MM.1S (cell line): ENCODE measurements at regions not wholly inside any gene's neighbourhood (a gene's known extent, or its start where the extent isn't known, plus 50 kb on each side); places are given as distances from the start of the nearest gene placed in this dataset.

ENCODE experiments used
- DNase-seq: peaks from one replicate; pipeline ENCODE4 v3.0.0-alpha.2; 2015
- H2AFZ ChIP-seq: fragments of 300-600 bp; sonication (generic); 2 replicates; pipeline ENCODE4 v1.6.0; 2016; ENCODE audit warnings: antibody characterized with exemption, low read length
- H3F3A ChIP-seq: fragments of 300-600 bp; sonication (generic); 2 replicates; pipeline ENCODE4 v1.6.1; 2016; ENCODE audit warnings: mild to moderate bottlenecking, antibody characterized with exemption, low read length, moderate library complexity, mixed read lengths; ENCODE audit not compliant: insufficient read depth
- H3K27ac ChIP-seq: fragments of 300-600 bp; sonication (generic); 2 replicates; pipeline ENCODE4 v1.5.1; 2016; ENCODE audit warnings: mild to moderate bottlenecking, low read length
- H3K27me3 ChIP-seq: fragments of 300-600 bp; sonication (generic); replicated peaks from 2 replicates; pipeline ENCODE4 v1.6.0; 2016; ENCODE audit warnings: low read length; ENCODE audit not compliant: insufficient read depth
- H3K36me3 ChIP-seq: fragments of 300-600 bp; sonication (generic); replicated peaks from 2 replicates; pipeline ENCODE4 v1.6.1; 2016; ENCODE audit warnings: mild to moderate bottlenecking, low read length, mixed read lengths; ENCODE audit not compliant: insufficient read depth
- H3K4me1 ChIP-seq: fragments of 300-600 bp; sonication (generic); 2 replicates; pipeline ENCODE4 v1.6.1; 2016; ENCODE audit warnings: low read length, mixed read lengths
- H3K4me2 ChIP-seq: fragments of 300-600 bp; sonication (generic); 2 replicates; pipeline ENCODE4 v1.6.0; 2016; ENCODE audit warnings: low read depth, low read length
- H3K4me3 ChIP-seq: fragments of 300-600 bp; sonication (generic); 2 replicates; pipeline ENCODE4 v1.5.1; 2016; ENCODE audit warnings: low read length, mixed read lengths
- H3K79me2 ChIP-seq: fragments of 300-600 bp; sonication (generic); 2 replicates; pipeline ENCODE4 v1.6.1; 2016; ENCODE audit warnings: mixed run types, low read length, mixed read lengths
- H3K9ac ChIP-seq: fragments of 300-600 bp; sonication (generic); 2 replicates; pipeline ENCODE4 v1.6.1; 2016; ENCODE audit warnings: low read length, mixed read lengths
- H3K9me2 ChIP-seq: fragments of 300-600 bp; sonication (generic); replicated peaks from 2 replicates; pipeline ENCODE4 v1.6.1; 2016; ENCODE audit warnings: mild to moderate bottlenecking, low read length, mixed read lengths; ENCODE audit not compliant: insufficient read depth
- H3K9me3 ChIP-seq: fragments of 300-600 bp; sonication (generic); replicated peaks from 2 replicates; pipeline ENCODE4 v1.6.1; 2016; ENCODE audit warnings: mild to moderate bottlenecking, low read length, mixed read lengths; ENCODE audit not compliant: insufficient read depth
- H4K20me1 ChIP-seq: fragments of 300-600 bp; sonication (generic); 2 replicates; pipeline ENCODE4 v1.6.1; 2016; ENCODE audit warnings: mild to moderate bottlenecking, low read length, moderate library complexity, mixed read lengths; ENCODE audit not compliant: insufficient read depth
- EZH2 ChIP-seq: fragments of 300-600 bp; sonication (generic); optimal IDR thresholded peaks from 2 replicates; pipeline ENCODE3; 2017; ENCODE audit warnings: low read depth, mild to moderate bottlenecking, antibody characterized with exemption, low read length, mixed read lengths
- EZH2phosphoT487 ChIP-seq: fragments of 300-600 bp; sonication (generic); IDR thresholded peaks from 2 replicates; pipeline ENCODE4 v1.6.1; 2018; ENCODE audit warnings: antibody characterized with exemption, low read length
- TF ChIP-seq, protein P1 (sequence below): fragments of 300-600 bp; sonication (generic); IDR thresholded peaks from 2 replicates; pipeline ENCODE4 v1.5.1; 2016; ENCODE audit warnings: antibody characterized with exemption, low read length, mixed read lengths

- H3K4me1 ChIP-seq, result peaks cover 11% of the 10 kb centered on the region; the same call in 1 of the 2 replicates
- H3K4me3 ChIP-seq, result no peak overlapping the region
- H3K9me3 ChIP-seq, result no peaks in the 10 kb centered on the region
- no peaks in the 10 kb centered on the region for H3K27me3 ChIP-seq
- peak overlapping the region; percentile 7; the same call in 1 of the 2 replicates for H3K4me2 ChIP-seq
- H2AFZ ChIP-seq, result no peak overlapping the region
- no peaks in the 10 kb centered on the region for H3K79me2 ChIP-seq
- H3K36me3 ChIP-seq, result no peaks in the 10 kb centered on the region
- H4K20me1 ChIP-seq, result no peaks in the 10 kb centered on the region
- H3K9ac ChIP-seq, result no peak overlapping the region
- no peaks in the 10 kb centered on the region for H3K9me2 ChIP-seq
- no peak for DNase-seq
- TF ChIP-seq EZH2 (no peak), EZH2phosphoT487 (no peak)
- TF ChIP-seq, protein P1, sequence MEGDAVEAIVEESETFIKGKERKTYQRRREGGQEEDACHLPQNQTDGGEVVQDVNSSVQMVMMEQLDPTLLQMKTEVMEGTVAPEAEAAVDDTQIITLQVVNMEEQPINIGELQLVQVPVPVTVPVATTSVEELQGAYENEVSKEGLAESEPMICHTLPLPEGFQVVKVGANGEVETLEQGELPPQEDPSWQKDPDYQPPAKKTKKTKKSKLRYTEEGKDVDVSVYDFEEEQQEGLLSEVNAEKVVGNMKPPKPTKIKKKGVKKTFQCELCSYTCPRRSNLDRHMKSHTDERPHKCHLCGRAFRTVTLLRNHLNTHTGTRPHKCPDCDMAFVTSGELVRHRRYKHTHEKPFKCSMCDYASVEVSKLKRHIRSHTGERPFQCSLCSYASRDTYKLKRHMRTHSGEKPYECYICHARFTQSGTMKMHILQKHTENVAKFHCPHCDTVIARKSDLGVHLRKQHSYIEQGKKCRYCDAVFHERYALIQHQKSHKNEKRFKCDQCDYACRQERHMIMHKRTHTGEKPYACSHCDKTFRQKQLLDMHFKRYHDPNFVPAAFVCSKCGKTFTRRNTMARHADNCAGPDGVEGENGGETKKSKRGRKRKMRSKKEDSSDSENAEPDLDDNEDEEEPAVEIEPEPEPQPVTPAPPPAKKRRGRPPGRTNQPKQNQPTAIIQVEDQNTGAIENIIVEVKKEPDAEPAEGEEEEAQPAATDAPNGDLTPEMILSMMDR, result no peak
- H3F3A ChIP-seq, result 0 out of 2 replicates have a peak, but pooled peaks cover 3% of the 10 kb centered on the region
- peak overlapping the region; percentile 29; the same call in 1 of the 2 replicates for H3K27ac ChIP-seq
Observed at GRCh38 chrX:54695231-54695630, 102.8 kb downstream of the ITIH6 start.

DNA sequence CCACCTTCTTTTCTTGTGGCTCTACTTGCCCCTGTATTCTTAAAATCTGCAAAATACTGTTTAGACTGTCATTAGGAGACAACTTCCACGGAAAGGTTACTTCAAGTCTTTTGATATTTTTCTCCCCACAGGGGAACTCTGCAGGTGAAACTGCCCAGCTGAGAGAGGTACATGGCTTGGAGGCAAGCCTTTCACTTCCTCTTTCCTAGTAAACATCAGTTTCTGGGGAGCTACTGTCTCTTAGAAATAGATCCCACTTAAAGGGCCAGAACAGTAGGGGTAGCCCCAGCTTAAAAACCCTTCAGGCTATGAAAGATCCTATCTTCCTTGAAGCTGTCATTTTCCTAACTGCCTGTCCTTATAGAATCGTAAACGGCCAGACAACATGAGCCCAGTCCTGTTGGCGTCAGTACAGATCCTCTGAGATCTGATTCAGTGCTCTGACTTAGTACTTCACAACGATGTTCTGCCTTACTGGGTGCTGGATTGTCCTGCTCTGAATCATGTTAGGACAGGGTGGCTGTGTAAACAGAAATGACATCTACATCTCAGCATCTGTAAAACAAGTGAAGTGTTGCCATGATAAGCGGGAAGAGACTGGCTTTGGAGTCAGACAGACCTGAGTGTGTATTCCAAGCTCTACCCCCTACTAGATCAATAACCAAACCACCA, 102.1 kb downstream of the ITIH6 start:
- peak; percentile 41 for DNase-seq
- Histone ChIP-seq H3K4me3 (no peak overlapping the region), H3K79me2 (no peaks in the 10 kb centered on the region), H3K27me3 (no peaks in the 10 kb centered on the region), H3K9me2 (no peaks in the 10 kb centered on the region), H3K27ac (peak overlapping the region; percentile 29; the same call in 1 of the 2 replicates), H2AFZ (peak overlapping the region; percentile 44), H3K4me1 (peaks cover 11% of the 10 kb centered on the region; the same call in 1 of the 2 replicates), H3K36me3 (no peaks in the 10 kb centered on the region), H4K20me1 (no peaks in the 10 kb centered on the region), H3K4me2 (peak overlapping the region; percentile 32; the same call in 1 of the 2 replicates), H3K9ac (no peak overlapping the region), H3F3A (0 out of 2 replicates have a peak, but pooled peaks cover 3% of the 10 kb centered on the region), H3K9me3 (no peaks in the 10 kb centered on the region)
- TF ChIP-seq, protein P1, result no peak
- no peak for TF ChIP-seq EZH2phosphoT487
- TF ChIP-seq EZH2, result no peak
